ENCODE measurements at regions not wholly inside any gene's neighbourhood (a gene's known extent, or its start where the extent isn't known, plus 50 kb on each side); places are given as distances from the start of the nearest gene placed in this dataset.
A peak's percentile ranks its signal among the peaks of the same experiment; 100 is the strongest.

DNA sequence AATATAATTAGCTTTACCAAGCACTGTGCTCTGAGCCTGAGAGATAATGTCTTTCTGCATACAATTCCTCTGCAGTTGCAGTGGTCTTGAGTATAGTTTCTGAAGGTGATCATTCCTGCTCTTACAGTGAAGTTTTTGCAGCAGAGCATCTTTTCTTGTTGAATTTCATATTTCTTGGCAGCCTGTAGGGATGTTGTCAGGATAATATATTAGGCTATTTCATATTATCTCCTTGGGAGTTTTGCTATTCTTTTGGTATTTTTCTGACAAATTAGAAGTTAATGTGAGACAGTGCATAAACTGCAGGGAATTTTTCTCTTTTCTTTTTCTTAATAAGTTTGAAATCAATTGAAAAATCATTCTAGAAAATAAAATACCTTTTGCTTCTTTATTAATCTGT, 1502.6 kb upstream of the FLRT2 start:
- no peak overlapping the region for H2AK5ac ChIP-seq (ENCODE audit: low read length, severe bottlenecking)
- H2BK5ac ChIP-seq (ENCODE audit: low read depth, low read length, poor library complexity, severe bottlenecking): no peak overlapping the region
- no peak overlapping the region for H4K8ac ChIP-seq (ENCODE audit: low read length)
- no peak overlapping the region for H3K9ac ChIP-seq (ENCODE audit: low read length)
- no peaks in the 10 kb centered on the region for H3K79me1 ChIP-seq (replicated peaks; ENCODE audit: low read length, poor library complexity, severe bottlenecking)
- no peak overlapping the region for H3K27ac ChIP-seq (ENCODE audit: low read length, poor library complexity, severe bottlenecking)
- no peak overlapping the region for H2BK120ac ChIP-seq (ENCODE audit: low read depth, low read length)
- H3K23ac ChIP-seq (ENCODE audit: low read length in 2 of 2): no peak overlapping the region
- H3K4ac ChIP-seq (ENCODE audit: low read depth in 1 of 2, low read length in 2 of 2): no peak overlapping the region
- H3K36me3 ChIP-seq (ENCODE audit: control insufficient read depth in 1 of 2, insufficient read depth in 2 of 2, low read depth in 1 of 2, low read length in 2 of 2): no peaks in the 10 kb centered on the region
- no peak overlapping the region for H2BK12ac ChIP-seq (ENCODE audit: low read length in 2 of 2)
- no peaks in the 10 kb centered on the region for H3K4me1 ChIP-seq (ENCODE audit: control insufficient read depth, insufficient read depth, low read depth, low read length)
- H2AFZ ChIP-seq (ENCODE audit: low read depth, low read length): no peak overlapping the region
- no peak overlapping the region for H3K14ac ChIP-seq (ENCODE audit: low read length in 2 of 2)
- no peaks in the 10 kb centered on the region for H3K27me3 ChIP-seq (ENCODE audit: control insufficient read depth in 1 of 2, insufficient read depth in 1 of 2, low read length in 2 of 2)
- H4K91ac ChIP-seq (ENCODE audit: low read length): no peak overlapping the region
- no peak overlapping the region for H2BK15ac ChIP-seq (ENCODE audit: low read depth, poor library complexity, severe bottlenecking)
- no peak for DNase-seq
- no peak overlapping the region for H3K4me3 ChIP-seq (ENCODE audit: insufficient read depth in 1 of 2, low read depth in 1 of 2, low read length in 2 of 2)
- no peak overlapping the region for H3K4me2 ChIP-seq (ENCODE audit: low read length, poor library complexity, severe bottlenecking)
- peaks cover 5% of the 10 kb centered on the region for H3K9me3 ChIP-seq (ENCODE audit: control insufficient read depth, low read length)
- H3K18ac ChIP-seq (ENCODE audit: low read depth in 1 of 2, low read length in 2 of 2): no peak overlapping the region

DNA sequence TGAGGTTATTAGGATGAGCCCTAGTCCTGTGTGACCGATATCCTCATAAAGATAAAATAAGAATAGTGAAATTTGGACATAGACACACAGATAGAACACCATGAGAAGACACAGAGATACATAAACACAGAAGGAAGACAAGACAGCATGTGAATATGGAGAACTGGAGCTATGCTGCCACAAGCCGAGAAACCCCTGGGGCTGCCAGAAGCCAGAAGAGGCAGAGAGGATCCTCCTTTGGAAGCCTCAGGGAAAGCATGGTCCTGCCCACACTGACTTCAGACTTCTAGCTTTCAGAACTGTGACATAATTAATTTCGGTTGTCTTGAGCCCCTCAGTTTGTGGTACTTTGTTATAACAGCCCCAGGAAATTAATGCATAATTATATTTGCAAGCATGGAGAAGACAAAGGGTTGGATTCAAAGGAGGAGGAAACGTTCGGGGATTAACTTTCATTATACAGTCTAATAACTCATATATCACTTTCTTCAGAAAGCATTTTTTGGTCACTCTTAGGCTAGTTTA, 1501.8 kb upstream of the FLRT2 start:
- no peaks in the 10 kb centered on the region for H3K4me1 ChIP-seq (ENCODE audit: control insufficient read depth, insufficient read depth, low read depth, low read length)
- no peak overlapping the region for H3K9ac ChIP-seq (ENCODE audit: low read length)
- no peak overlapping the region for H2BK15ac ChIP-seq (ENCODE audit: low read depth, poor library complexity, severe bottlenecking)
- no peaks in the 10 kb centered on the region for H3K27me3 ChIP-seq (ENCODE audit: control insufficient read depth in 1 of 2, insufficient read depth in 1 of 2, low read length in 2 of 2)
- no peak overlapping the region for H2BK12ac ChIP-seq (ENCODE audit: low read length in 2 of 2)
- no peak overlapping the region for H2BK120ac ChIP-seq (ENCODE audit: low read depth, low read length)
- H3K4me3 ChIP-seq (ENCODE audit: insufficient read depth in 1 of 2, low read depth in 1 of 2, low read length in 2 of 2): no peak overlapping the region
- no peak overlapping the region for H2AK5ac ChIP-seq (ENCODE audit: low read length, severe bottlenecking)
- H3K4me2 ChIP-seq (ENCODE audit: low read length, poor library complexity, severe bottlenecking): no peak overlapping the region
- H4K91ac ChIP-seq (ENCODE audit: low read length): no peak overlapping the region
- no peak overlapping the region for H3K23ac ChIP-seq (ENCODE audit: low read length in 2 of 2)
- no peak overlapping the region for H3K4ac ChIP-seq (ENCODE audit: low read depth in 1 of 2, low read length in 2 of 2)
- H3K27ac ChIP-seq (ENCODE audit: low read length, poor library complexity, severe bottlenecking): no peak overlapping the region
- WGBS: 100% methylated on average over 1 of the region's 5 CpGs
- no peaks in the 10 kb centered on the region for H3K79me1 ChIP-seq (replicated peaks; ENCODE audit: low read length, poor library complexity, severe bottlenecking)
- H4K8ac ChIP-seq (ENCODE audit: low read length): no peak overlapping the region
- DNase-seq: no peak
- no peak overlapping the region for H2AFZ ChIP-seq (ENCODE audit: low read depth, low read length)
- H3K36me3 ChIP-seq (ENCODE audit: control insufficient read depth in 1 of 2, insufficient read depth in 2 of 2, low read depth in 1 of 2, low read length in 2 of 2): no peaks in the 10 kb centered on the region
- H3K9me3 ChIP-seq (ENCODE audit: control insufficient read depth, low read length): peaks cover 5% of the 10 kb centered on the region
- H3K18ac ChIP-seq (ENCODE audit: low read depth in 1 of 2, low read length in 2 of 2): no peak overlapping the region
- H2BK5ac ChIP-seq (ENCODE audit: low read depth, low read length, poor library complexity, severe bottlenecking): no peak overlapping the region
- H3K14ac ChIP-seq (ENCODE audit: low read length in 2 of 2): no peak overlapping the region

DNA sequence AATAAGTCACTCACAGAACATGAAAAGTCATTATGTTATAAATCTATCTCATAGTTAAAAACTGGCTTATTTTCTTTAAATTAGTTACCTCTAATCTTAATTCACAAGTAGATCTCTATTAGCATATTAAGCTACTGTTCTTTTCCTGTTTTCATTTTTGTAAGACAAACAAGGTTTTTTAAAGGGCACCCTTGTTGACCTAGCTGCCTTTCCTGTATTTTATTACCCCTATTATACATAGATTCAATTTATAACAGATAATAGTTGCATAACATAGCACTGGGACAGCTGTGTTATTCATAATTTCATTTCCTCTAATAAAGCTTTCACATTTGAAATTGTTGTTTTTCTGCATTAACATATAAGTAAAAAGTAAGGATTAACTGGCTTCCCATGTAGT, 1500.7 kb upstream of the FLRT2 start:
- no peak for DNase-seq
- Histone ChIP-seq H4K91ac (ENCODE audit: low read length) (no peak overlapping the region), H3K23ac (ENCODE audit: low read length in 2 of 2) (no peak overlapping the region), H3K27ac (ENCODE audit: low read length, poor library complexity, severe bottlenecking) (no peak overlapping the region), H2BK120ac (ENCODE audit: low read depth, low read length) (no peak overlapping the region), H3K27me3 (ENCODE audit: control insufficient read depth in 1 of 2, insufficient read depth in 1 of 2, low read length in 2 of 2) (no peaks in the 10 kb centered on the region), H3K4me2 (ENCODE audit: low read length, poor library complexity, severe bottlenecking) (no peak overlapping the region), H3K14ac (ENCODE audit: low read length in 2 of 2) (no peak overlapping the region), H3K4me3 (ENCODE audit: insufficient read depth in 1 of 2, low read depth in 1 of 2, low read length in 2 of 2) (no peak overlapping the region), H3K79me1 (replicated peaks; ENCODE audit: low read length, poor library complexity, severe bottlenecking) (no peaks in the 10 kb centered on the region), H3K36me3 (ENCODE audit: control insufficient read depth in 1 of 2, insufficient read depth in 2 of 2, low read depth in 1 of 2, low read length in 2 of 2) (no peaks in the 10 kb centered on the region), H2AFZ (ENCODE audit: low read depth, low read length) (no peak overlapping the region), H2BK12ac (ENCODE audit: low read length in 2 of 2) (no peak overlapping the region), H2BK5ac (ENCODE audit: low read depth, low read length, poor library complexity, severe bottlenecking) (no peak overlapping the region), H4K8ac (ENCODE audit: low read length) (no peak overlapping the region), H3K9me3 (ENCODE audit: control insufficient read depth, low read length) (no peaks in the 10 kb centered on the region), H3K4ac (ENCODE audit: low read depth in 1 of 2, low read length in 2 of 2) (no peak overlapping the region), H2AK5ac (ENCODE audit: low read length, severe bottlenecking) (no peak overlapping the region), H2BK15ac (ENCODE audit: low read depth, poor library complexity, severe bottlenecking) (no peak overlapping the region), H3K4me1 (ENCODE audit: control insufficient read depth, insufficient read depth, low read depth, low read length) (no peaks in the 10 kb centered on the region), H3K9ac (ENCODE audit: low read length) (no peak overlapping the region), H3K18ac (ENCODE audit: low read depth in 1 of 2, low read length in 2 of 2) (no peak overlapping the region)

DNA sequence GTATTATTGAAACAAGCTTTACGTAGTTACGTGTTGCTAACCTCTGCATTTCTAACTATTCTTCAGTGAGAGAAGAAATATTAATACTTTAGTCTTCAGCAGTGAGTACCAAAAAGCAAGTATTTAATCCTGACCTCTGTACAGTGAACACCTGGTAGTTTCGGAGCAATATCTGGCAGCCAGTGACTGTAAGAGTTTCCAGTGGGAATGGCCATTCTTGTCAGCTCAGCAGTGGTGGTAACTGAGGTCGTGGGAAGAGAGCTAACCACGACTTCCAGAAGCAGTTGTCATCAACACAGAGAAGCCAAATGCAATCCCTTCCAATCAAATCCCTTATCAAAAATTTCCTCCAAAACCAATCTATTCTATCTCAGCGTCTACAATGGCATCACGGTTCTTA, 1500.2 kb upstream of the FLRT2 start:
- Histone ChIP-seq H3K27ac (ENCODE audit: low read length, poor library complexity, severe bottlenecking) (no peak overlapping the region), H2BK12ac (ENCODE audit: low read length in 2 of 2) (no peak overlapping the region), H3K4me3 (ENCODE audit: insufficient read depth in 1 of 2, low read depth in 1 of 2, low read length in 2 of 2) (no peak overlapping the region), H3K27me3 (ENCODE audit: control insufficient read depth in 1 of 2, insufficient read depth in 1 of 2, low read length in 2 of 2) (no peaks in the 10 kb centered on the region), H2BK120ac (ENCODE audit: low read depth, low read length) (no peak overlapping the region), H3K18ac (ENCODE audit: low read depth in 1 of 2, low read length in 2 of 2) (no peak overlapping the region), H4K91ac (ENCODE audit: low read length) (no peak overlapping the region), H2AK5ac (ENCODE audit: low read length, severe bottlenecking) (no peak overlapping the region), H3K4me1 (ENCODE audit: control insufficient read depth, insufficient read depth, low read depth, low read length) (no peaks in the 10 kb centered on the region), H2BK15ac (ENCODE audit: low read depth, poor library complexity, severe bottlenecking) (no peak overlapping the region), H2BK5ac (ENCODE audit: low read depth, low read length, poor library complexity, severe bottlenecking) (no peak overlapping the region), H3K4me2 (ENCODE audit: low read length, poor library complexity, severe bottlenecking) (no peak overlapping the region), H4K8ac (ENCODE audit: low read length) (no peak overlapping the region), H3K14ac (ENCODE audit: low read length in 2 of 2) (no peak overlapping the region), H3K23ac (ENCODE audit: low read length in 2 of 2) (no peak overlapping the region), H3K79me1 (replicated peaks; ENCODE audit: low read length, poor library complexity, severe bottlenecking) (no peaks in the 10 kb centered on the region), H3K4ac (ENCODE audit: low read depth in 1 of 2, low read length in 2 of 2) (no peak overlapping the region), H2AFZ (ENCODE audit: low read depth, low read length) (no peak overlapping the region), H3K36me3 (ENCODE audit: control insufficient read depth in 1 of 2, insufficient read depth in 2 of 2, low read depth in 1 of 2, low read length in 2 of 2) (no peaks in the 10 kb centered on the region), H3K9ac (ENCODE audit: low read length) (no peak overlapping the region), H3K9me3 (ENCODE audit: control insufficient read depth, low read length) (no peaks in the 10 kb centered on the region)
- DNase-seq: peak; percentile 7
- WGBS: 72% methylated on average over 4 of the region's 7 CpGs
